Mammary epithelial cell (primary cell): ENCODE measurements at regions not wholly inside any gene's neighbourhood (a gene's known extent, or its start where the extent isn't known, plus 50 kb on each side); places are given as distances from the start of the nearest gene placed in this dataset.
A peak's percentile ranks its signal among the peaks of the same experiment; 100 is the strongest.

Source experiments
- CTCF ChIP-seq, 2 donors: IDR thresholded peaks in 1 of 2; conservative IDR thresholded peaks in 1 of 2; 2 replicates each; pipeline ENCODE4 v1.5.1; 2011 to 2012; ENCODE audit warnings: inconsistent platforms in 2 of 2, low read length in 2 of 2, mild to moderate bottlenecking in 2 of 2, control low read depth in 1 of 2, low read depth in 1 of 2; ENCODE audit not compliant: insufficient read depth in 1 of 2; ENCODE audit errors: extremely low read depth in 1 of 2
- EZH2 ChIP-seq: IDR thresholded peaks from 2 replicates; pipeline ENCODE4 v1.6.1; 2012; ENCODE audit warnings: low read length, inconsistent platforms, borderline replicate concordance

- TF ChIP-seq CTCF (conservative IDR thresholded peaks at IDR 0.05 in 1 of 2, IDR thresholded peaks at IDR 0.05 in 1 of 2; ENCODE audit: extremely low read depth in 1 of 2, insufficient read depth in 1 of 2, low read depth in 1 of 2, low read length in 2 of 2), result no peak
- TF ChIP-seq EZH2, result peak; percentile 4
Observed at GRCh38 chr22:27107386-27107785, 450.0 kb downstream of the MIAT start.
